ENCODE measurements at regions not wholly inside any gene's neighbourhood (a gene's known extent, or its start where the extent isn't known, plus 50 kb on each side); places are given as distances from the start of the nearest gene placed in this dataset.
"Not testable (repeated sequence)": the region's sequence is repeated elsewhere in the genome, so short reads cannot be mapped to it uniquely, and the experiment has no call there.

DNA sequence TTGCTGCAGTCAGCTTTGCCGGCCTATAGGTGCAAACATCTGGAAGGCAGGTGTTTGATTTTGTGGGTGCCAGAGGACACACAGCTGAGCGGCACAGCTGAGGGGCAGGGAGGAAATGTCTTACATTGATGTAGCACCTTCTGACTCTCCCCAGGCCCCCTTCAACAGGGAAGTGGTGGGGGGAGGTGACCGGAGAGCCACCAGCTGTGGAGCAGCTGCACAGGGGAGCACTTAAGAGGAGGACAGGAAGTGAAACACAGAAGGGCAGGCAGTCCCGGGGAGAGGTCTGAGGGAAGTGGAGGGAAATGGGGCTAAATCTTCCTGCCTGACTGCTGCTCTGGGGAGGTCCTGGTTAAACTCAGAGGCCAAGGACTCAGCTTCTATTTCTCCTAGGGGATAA, 409.1 kb downstream of the TNS1 start:
- DNase-seq (ENCODE audit: low spot score) = no peak

DNA sequence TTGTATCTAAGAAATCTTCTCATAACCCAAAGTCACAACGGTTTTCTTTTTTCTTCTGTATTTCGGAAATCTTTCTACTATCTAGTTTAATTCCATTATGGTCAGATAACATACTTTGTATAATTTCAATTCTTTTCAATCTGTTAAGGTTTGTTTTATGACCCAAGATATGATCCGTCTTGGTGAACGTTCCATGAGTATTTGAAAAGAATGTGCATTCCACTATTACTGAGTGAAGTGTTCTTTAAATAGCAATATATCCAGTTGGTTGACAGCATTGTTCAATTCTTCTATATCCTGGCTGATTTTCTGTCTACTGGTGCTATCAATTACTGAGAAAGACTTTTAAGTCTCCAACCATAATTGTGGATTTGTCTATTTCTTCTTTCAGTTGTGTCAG, 414.5 kb downstream of the TNS1 start:
- no peak for DNase-seq (ENCODE audit: low spot score)

DNA sequence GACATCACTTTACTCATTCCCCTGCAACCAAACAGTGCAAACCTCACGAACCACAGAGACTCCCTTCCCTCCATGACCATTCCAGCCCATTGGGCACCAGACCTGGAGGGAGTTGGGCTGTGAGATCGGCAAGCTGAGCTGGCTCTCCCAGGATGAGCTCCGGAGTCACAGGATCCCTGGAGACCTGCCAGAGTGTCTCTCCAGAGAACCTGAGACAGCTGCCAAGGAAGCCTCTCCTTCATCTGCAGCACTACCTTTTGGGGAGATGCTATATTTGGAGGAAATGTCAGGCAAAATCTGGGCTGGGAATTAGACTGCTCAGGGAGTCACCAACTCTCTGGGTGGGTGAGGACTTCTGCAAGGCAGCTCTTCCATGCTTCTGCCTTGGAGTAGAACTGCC, 417.4 kb downstream of the TNS1 start:
- no peak for DNase-seq (ENCODE audit: low spot score)

DNA sequence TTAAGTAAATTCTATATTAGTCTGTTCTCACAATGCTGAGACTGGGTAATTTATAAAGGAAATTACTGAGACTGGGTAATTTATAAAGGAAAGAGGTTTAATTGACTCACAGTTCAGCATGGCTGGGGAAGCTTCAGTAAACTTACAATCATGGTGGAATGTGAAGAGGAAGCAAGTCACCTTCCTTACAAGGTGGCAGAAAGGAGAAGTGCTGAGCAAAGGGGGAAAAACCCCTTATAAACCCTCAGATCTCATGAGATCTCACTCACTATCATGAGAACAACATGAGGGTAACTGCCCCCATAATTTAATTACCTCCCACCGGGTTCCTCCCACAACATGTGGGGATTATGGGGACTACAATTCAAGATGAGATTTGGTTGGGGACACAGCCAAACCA, 422.4 kb downstream of the TNS1 start:
- not testable (repeated sequence) for DNase-seq (ENCODE audit: low spot score)

DNA sequence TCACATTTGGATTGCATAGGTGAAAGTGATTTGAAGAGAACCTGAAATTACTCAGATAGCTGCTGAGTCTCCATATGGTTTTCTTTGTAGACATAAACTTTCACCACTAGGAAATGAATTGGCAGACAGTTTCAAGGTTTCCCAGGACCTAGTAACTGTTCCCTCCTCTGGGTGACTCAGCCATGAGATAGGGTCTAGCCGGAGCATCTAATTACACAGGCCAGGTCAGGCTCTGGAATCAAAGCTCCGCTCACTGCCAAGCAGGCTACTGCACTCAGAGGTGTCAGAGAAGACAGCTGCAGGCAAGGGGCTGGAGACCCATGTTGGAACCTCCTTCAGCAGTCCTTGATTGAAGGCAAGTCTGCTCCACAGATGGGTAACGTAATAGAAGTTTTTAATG, 429.2 kb downstream of the TNS1 start:
- peak; percentile 43 for DNase-seq (ENCODE audit: low spot score)

DNA sequence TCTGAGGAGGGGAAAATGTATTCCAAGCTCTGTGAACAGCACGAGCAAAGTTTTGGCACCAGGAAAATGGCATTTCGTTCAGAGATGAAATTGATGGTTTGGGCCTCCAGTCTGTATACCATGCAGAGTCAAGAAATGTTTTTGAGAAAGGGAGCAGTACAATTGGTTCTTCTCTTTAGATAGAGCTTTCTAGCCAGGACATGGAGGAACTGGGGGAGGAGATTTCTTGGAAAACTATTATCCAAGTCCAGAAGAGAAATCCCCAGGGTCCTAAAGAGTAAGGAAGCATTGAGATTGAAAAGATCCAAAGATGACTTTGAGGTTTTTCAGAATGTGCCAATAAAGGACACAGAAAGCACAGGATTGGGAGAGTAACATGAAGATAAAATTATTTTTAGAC, 432.4 kb downstream of the TNS1 start:
- DNase-seq (ENCODE audit: low spot score) = no peak

DNA sequence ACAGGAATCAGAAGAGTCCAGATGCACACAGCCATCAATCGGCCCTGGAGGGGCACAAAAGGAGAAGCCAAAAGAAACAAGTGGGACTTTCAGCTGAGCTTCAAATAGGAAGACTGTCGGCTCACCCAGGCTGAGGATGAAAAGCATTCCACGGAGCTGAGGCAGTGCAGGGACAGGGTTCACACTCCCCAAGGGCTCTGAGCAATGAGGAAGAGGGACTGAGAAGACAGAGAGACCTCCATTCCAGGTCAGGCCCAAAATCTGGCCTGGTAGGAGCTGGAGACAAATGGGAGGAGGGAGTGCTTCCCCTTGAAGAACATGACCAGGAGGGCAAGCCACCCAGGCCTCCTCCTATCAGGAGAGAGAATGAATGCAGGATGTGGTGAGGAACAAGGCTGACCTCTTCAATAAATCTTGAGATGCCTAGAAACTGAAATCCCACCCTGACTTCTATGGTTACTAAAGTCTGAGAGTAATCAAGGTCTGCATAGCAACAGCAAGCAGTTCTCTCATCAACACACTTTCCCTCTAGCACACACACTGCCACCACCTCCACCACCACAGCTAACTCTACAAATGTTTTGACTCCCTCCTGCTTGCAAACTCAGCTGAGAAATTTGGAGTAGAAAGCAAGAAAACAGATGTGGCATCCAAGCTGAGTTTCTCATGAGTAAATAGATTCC, 434.4 kb downstream of the TNS1 start:
- DNase-seq (ENCODE audit: low spot score) = peak; percentile 71

DNA sequence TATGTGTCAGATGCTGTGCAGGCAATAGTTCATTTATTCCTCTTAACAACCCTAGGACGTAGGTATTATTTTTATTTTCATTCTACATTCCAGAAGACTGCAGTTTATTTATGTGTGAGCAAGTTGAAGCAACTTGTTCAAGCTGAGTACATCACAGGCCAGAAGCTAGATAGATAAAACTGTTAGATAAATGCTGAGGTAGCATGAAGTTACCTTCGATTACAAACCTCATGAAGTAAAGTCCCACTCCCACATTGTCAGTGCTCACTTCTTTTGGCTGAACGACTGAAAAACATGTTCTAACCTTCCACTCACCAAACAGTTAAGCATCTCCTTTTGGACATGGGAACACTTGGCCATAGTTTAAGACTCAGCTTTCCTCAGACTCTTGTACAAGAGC, 439.2 kb downstream of the TNS1 start:
- no peak for DNase-seq (ENCODE audit: low spot score)

DNA sequence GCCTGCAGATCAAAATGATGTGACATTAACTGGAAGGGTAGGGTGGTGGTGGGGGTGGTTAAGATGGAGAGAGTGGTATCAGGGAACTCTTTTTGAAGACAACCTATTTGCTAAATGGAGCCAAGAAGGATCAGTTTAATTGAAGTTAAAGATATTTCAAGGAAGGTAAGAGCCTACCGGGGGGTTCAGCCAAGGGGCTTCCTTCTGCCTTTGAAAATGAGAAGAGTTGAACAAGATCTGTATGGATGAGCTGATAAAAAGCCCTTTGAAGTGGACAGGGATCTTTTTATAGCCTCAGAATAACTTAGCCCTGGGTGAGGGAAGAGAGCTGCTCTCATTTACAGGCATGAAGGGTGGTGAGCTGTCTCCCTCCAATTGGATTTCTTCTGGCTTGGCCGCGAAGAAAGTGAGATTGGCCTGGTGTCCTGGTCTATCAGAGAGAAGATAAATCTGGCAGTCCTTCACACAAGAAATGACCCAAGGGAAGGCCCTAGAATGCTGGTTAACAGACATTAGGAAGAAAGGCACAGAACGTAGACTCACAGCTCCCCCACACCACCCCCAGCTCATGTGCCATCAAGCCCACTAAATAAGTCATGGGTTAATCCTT, 439.8 kb downstream of the TNS1 start:
- no peak for DNase-seq (ENCODE audit: low spot score)

DNA sequence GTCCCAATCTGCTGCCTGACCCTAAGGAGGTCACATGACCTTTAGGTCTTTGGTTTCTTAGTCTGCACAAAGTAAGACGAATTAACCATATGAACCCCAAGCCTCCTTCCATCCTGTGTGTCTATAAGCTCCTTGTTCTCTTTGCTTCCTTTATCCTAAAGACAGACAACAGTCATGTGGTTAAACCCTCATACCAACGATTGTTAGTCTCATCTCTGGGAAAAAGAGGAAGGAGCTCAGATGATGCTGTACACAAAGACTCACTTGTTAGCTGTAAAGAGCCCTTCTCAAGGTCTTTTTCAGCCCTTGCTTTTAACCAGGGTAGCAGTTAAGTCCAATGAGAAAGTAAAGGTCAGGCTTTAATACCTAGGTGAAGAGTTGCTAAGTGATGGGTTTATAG, 443.7 kb downstream of the TNS1 start:
- no peak for DNase-seq (ENCODE audit: low spot score)

DNA sequence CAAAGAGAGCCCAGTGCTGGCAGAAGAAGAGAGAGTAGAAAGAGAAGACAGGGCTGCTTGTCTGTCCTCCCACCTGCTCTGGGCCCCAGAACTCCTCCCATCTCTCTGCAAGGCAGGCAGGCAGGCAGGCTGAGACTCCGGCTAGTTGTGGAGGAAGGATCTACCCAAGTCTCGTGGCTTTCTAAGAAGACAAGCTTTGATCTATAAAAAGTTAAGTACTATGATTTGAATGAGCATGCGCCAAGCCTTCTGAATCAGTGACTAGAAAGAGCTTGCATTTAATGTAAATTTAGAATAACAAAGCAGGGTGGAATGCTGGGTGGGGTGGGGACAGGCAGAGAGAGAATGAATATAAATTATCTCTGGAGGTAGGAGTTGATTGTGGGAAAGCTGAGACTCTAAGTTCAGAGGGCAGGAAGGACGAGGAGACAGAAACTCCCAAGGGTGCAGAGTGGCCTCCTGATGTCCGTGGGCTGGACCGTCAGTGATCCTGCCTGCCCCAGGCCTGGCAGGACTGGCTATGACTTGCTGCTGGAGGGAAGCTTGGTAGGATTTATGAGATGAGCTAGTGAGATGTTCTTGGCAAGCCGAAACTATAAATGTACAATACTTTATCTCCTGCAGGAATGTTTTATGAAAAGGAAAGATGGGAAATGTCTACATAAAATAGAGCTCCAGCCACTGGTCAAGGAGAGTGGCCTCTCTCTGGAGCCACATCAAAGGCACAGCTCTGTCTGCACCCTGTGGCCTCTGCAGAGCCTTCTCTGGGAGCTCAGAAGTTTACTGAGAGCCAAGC, 447.5 kb downstream of the TNS1 start:
- peak; percentile 58 for DNase-seq (ENCODE audit: low spot score)

DNA sequence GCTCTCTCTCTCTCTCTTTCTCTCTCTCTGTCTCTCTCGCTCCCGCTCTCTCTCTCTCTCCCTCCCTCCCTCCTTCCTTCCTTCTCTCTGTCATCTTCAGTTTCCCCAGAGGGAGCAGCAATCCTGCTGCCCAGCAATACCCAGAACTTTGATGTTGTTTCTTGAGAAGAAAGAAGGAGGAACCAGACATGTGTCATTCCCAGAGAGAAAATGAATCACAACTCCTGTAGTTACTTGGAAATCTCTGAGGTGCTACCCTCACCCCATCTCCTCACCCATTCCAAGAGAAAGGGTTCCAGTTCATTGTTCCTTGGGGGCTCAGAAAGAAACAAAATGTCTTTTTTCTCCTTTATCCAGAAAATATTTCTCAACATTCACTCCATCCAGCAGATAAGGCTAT, 449.1 kb downstream of the TNS1 start:
- DNase-seq (ENCODE audit: low spot score) = no peak

DNA sequence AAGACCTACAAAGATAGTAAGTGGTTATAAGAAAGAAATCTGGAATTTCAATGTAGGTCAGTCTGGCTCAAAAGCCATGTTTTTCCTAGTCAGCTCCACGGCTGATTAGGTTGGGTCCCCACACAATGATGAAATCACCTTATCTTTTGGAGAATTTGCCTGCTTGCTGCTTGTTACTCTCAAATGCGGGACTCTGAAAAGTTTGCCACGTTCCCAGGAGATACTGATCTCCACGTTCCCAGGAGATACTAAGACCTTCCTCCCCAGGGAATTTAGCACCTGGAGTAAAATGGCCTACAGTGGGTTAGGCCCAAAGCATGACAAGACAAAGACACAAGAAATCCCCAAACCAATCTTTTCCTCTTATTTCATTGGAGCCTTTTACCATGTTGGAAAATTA, 449.6 kb downstream of the TNS1 start:
- DNase-seq (ENCODE audit: low spot score) = no peak

DNA sequence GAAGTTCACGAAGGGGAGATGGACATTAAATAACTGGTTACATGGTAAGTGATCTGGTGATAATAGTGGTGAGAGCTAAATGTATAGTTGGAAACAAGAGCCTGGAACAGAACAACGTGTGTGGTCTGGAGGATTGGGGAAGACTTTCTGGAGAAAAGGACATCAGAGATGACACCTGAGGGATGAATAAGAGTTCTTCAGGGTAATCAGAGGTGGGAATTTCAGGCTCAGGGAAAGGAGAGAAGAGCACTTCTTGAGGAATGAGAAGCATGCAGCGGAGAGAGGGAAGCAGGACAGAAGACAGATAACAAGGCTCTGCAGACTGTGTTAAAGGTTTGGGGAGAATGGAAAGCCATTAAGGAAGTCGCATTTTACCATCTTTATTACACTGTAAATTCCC, 450.7 kb downstream of the TNS1 start:
- DNase-seq (ENCODE audit: low spot score) = no peak

DNA sequence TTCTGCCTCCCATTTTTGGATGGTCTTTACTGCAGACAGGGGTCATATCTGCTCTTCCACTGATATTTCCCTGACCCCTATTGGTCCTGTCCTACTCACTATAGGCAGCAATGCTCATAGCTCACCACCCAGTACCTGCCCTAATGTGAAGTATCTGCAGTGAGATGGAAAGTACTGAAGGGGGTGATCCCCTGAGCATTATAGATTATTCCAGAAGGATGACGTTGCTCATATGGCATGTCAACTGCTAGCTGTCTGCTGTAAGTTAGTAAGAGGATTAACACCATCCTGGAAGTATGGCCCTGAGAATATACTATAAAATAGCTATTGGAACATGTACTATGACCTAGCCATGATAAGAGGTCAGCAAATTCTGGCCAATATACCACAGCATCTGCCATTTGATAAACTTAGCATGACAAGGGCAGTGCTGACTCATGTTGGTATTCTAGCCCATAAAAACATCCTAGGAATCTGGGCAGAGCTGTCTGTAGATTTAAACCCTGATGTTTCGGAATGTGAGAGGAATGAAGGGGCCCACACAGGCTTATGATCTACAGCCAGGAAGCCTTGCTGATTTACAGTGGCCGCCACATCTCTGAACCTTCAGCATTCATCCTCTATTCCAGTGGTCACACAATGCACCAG, 451.4 kb downstream of the TNS1 start:
- DNase-seq (ENCODE audit: low spot score) = peak; percentile 81

DNA sequence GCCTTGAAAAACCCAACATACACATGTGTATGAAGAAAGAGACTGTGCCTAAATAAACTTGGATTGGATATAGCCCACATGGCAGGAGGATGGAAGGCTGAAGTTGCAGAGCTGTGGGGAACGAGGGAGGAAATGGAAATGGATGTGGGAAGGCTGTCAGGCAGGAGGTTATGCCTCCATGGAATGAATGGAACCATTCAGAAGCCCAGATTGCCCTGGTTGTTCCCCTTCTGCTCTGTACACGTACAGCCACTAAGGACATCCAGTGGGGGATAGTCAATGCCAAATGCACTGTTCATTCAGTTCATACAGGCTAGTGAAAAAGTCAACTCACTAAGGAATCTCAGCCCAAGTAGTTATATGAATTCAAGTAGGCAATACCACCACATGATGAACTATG, 463.7 kb downstream of the TNS1 start:
- no peak for DNase-seq (ENCODE audit: low spot score)

DNA sequence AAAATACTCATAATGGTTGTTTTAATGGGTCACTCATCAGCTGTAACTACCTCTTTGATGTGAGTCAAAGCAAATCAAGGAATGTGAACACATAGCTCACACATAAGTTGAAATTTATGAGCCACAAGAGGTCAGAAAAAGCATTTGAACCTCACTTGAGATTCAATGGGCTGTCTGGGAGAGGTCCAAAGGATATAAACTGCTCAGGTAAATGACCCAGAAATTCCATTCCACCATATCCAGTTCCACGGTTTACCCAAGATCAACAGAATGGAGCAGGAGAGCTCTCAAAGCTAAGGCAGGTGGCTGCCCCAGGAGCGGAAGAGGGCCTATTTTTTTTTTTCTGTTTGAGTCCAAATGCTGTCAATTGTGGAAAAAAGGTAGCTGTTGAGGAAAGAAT, 464.1 kb downstream of the TNS1 start:
- DNase-seq (ENCODE audit: low spot score) = no peak

DNA sequence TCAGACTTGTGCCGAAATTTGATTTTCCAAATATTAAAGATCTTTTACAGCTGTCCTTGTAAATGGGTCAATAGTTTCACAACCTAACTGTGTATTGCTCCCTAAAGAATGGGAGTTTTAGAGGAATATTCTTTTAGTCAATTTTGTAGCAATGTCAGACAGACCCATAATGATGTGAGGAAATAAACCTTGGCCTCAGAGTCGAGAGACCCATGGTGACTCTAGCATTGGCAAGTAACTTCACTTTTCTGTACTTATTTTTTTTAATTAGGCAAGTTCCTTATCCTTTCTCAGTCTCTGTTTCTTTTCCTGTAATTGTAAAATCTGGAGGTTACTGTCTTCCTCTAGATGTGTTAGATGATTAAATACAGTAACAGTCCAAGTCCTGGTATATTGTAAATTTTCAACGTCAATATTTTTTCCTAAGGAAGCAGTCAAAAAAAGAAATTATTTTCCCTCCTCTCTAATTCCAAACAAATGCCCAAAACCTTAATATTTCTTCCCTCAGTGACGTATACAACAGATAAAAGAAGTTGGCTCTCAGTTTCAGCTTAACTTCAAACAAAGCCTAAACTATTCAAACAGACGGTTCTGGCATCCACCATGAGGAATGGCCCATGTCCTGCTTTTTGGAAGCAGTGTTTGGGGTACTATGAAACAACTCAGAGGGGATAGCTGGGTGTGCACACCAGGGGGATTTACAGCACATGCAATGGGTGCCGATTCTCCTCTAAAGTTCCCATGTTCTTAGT, 466.7 kb downstream of the TNS1 start:
- no peak for DNase-seq (ENCODE audit: low spot score)

DNA sequence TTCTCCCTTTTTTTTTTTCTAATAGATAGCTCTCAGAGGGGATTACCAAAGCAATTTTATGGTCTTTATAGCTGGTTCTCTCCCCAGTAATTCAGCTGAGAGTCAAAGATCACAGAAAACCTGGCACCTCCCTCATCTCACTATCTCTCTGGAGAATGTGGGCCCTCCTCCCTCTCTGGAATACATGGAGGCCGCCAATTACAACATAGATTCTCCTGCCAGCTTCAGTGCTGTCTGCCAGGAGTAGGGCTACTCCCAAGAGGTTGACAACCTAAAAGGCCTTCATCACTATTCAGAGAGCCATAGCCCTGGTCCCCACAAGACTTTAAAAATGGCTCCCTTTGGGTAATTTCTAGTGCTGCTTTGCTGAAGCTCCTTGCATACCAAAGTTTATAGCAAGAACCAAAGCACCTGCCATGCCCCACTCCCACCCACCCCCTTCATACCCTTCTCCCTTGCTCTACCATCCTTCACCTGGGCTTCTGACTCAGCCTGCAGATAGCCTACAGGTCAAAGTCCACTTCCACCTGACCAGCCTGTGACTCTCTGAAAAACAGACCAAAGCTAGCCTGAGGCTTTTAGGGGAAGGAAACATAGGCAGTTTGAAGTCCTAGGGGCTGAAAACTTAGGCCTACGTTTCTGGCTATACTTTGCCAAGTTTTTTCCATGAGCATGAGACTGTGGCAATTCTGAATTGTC, 472.3 kb downstream of the TNS1 start:
- DNase-seq (ENCODE audit: low spot score) = no peak

DNA sequence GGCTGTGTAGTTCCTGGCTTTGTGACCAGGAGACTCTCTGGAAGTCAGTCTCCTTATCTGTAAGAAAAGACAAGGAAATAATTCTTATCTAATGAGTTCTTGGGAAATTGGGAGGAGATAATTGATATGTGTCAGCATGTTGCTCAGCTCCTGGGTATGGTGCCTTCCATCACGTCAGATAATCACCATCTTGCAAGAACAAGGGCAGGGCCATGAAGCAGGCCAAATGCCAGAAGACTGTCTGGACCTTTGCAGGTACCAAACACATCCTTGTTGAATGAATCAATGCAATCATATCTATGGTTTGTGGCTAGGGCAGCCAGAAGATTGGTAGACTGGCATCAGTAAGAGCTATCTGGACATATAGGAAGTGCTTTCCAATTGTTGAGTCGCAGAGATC, 473.5 kb downstream of the TNS1 start:
- no peak for DNase-seq (ENCODE audit: low spot score)

DNA sequence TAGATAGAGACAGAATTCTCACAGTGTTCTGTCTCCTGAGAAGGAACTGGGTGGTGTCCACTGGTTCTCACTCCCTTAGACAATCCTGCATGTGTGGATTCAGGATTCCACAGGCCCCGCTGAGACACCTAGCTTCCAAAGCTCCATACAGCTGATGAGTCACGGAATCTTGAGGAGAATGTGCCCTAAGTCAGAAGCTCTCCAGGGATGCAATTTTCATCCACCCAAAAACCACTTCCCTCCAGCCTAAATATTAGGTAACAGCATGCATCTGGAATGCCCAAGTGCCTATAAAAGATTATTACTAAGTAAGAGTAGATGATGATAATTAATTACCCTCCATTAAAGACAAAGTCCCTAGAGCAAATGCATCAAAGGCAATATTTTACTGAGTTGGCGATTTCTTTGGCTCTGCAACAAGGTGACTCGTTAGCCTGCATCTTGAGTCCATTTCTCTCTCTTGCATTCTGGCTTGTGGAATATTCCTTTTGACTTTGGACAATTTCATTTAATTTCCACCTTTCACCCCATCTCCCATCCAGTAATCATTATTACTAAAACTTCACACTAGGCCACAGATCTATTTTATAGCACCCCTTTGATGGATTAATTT, 475.1 kb downstream of the TNS1 start:
- peak; percentile 80 for DNase-seq (ENCODE audit: low spot score)

Measured in AG20443 (cell line).